BLaER1 treated with 17β-estradiol and CSF1 and Interleukin-3, amounts not matched to agents 10 nM and 100 nM (cell line): ENCODE measurements at regions not wholly inside any gene's neighbourhood (a gene's known extent, or its start where the extent isn't known, plus 50 kb on each side); places are given as distances from the start of the nearest gene placed in this dataset.
"Not testable (repeated sequence)": the region's sequence is repeated elsewhere in the genome, so short reads cannot be mapped to it uniquely, and the experiment has no call there.

Experiments
- H3K27ac ChIP-seq, 11 experiments: shearing (Covaris generic); formaldehyde crosslinking; 2 replicates each; pipeline ENCODE4 v1.8.1; 2022
- H3K27me3 ChIP-seq, 11 experiments: shearing (Covaris generic); formaldehyde crosslinking; 2 replicates each; pipeline ENCODE4 v1.8.1; 2022
- H3K36me3 ChIP-seq, 11 experiments: shearing (Covaris generic); formaldehyde crosslinking; 2 replicates each; pipeline ENCODE4 v1.8.1; 2022
- H3K4me1 ChIP-seq, 10 experiments: shearing (Covaris generic); formaldehyde crosslinking; 2 replicates each; pipeline ENCODE4 v1.8.1; 2022
- H3K4me2 ChIP-seq, 11 experiments: shearing (Covaris generic); formaldehyde crosslinking; 2 replicates each; pipeline ENCODE4 v1.8.1; 2022
- H3K4me3 ChIP-seq, 10 experiments: shearing (Covaris generic); formaldehyde crosslinking; 2 replicates each; pipeline ENCODE4 v1.8.1; 2022
- H3K9ac ChIP-seq, 11 experiments: shearing (Covaris generic); formaldehyde crosslinking; 2 replicates each; pipeline ENCODE4 v1.8.1; 2022
- H3K9me3 ChIP-seq, 11 experiments: shearing (Covaris generic); formaldehyde crosslinking; replicated peaks in 1 of 11; 2 replicates each; pipeline ENCODE4 v1.8.1; 2022
- H4K20me1 ChIP-seq, 11 experiments: shearing (Covaris generic); formaldehyde crosslinking; 2 replicates each; pipeline ENCODE4 v1.8.1; 2022
- Cebpa-rat ChIP-seq, 11 experiments: shearing (Covaris generic); IDR thresholded peaks; 2 replicates each; pipeline ENCODE4 v1.8.1; 2022

DNA sequence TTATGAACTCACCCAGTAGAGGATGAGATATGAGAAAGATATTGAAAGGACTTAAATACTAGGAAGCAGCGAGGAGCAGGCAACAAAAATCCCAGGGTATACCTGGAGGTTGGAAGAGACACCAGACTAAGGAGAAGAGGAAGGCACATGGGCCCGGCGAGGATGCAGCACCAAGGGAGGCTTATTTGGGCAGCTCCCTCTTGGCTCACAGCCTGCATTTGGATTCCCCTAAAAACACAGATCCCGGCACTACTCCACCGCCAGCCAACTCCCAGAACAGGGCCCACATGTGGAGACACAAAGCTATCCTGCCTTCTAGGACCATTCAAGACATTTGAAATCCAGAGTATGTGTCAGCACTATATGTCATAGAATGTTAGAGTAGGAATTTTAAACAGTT, 199.8 kb upstream of the FBXL7 start:
- Histone ChIP-seq H3K27me3 (no peaks in the 10 kb centered on the region), H3K4me3 (no peak overlapping the region), H3K36me3 (no peaks in the 10 kb centered on the region), H3K9ac (no peak overlapping the region), H3K4me1 (peaks cover 0 to 7% (median 5%) of the 10 kb centered on the region in 10 experiments; a peak in 10 of 20 replicates), H3K9me3 (no peaks in the 10 kb centered on the region), H3K4me2 (no peak overlapping the region), H4K20me1 (no peaks in the 10 kb centered on the region), H3K27ac (no peak overlapping the region)
- TF ChIP-seq Cebpa-rat (IDR thresholded peaks at IDR 0.05) = no peak

DNA sequence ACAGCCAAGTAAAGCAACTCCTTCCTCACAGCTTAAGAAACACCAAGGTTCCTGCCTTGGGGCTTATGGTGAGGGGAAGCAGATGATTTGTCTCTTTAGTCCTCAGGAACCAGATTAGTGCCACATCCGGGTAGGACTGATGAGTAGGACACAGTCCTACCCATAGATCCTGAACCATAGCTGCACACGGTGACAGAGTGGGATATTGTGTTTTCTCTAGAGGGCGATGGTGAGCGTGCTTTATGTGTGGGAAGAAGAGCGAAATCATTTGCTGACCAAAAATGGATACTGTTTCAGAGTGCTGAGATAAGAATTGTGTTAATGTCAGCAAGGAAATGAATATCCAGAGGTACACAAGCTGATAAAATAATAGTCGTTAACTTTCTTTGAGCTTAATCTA, 209.0 kb upstream of the FBXL7 start:
- Histone ChIP-seq H3K36me3 (no peaks in the 10 kb centered on the region), H3K9me3 (peaks cover 9 to 23% (median 15%) of the 10 kb centered on the region in 11 experiments; a peak in 19 of 22 replicates), H3K4me1 (peaks cover 0 to 3% (median 0%) of the 10 kb centered on the region in 10 experiments; a peak in 5 of 20 replicates), H3K27me3 (no peaks in the 10 kb centered on the region), H3K27ac (no peak overlapping the region), H3K4me3 (no peak overlapping the region), H3K9ac (no peak overlapping the region), H4K20me1 (no peaks in the 10 kb centered on the region), H3K4me2 (no peak overlapping the region)
- TF ChIP-seq Cebpa-rat (IDR thresholded peaks at IDR 0.05) = no peak

DNA sequence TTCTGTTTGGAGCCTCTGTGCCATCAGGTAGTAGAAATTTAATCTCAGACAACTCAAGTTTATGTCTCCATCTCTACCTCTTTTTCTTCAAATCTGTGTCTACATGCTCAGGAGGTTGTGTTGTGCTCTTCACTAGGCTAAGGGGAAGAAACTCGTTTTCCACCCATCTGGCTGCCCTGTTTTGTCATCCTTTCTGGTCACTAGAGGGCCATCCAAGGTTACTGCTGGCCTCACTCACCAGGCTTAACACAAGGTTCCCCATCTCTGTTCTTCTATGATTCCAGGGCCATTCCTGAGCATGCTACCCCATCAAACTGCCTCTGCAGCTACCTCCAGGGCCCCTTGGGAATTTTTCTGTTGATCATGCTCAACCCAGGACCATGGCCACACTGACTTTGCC, 213.3 kb upstream of the FBXL7 start:
- Histone ChIP-seq H4K20me1 (no peaks in the 10 kb centered on the region), H3K36me3 (no peaks in the 10 kb centered on the region), H3K27me3 (no peaks in the 10 kb centered on the region), H3K27ac (no peak overlapping the region), H3K4me2 (no peak overlapping the region), H3K4me1 (peaks cover 0 to 11% (median 0%) of the 10 kb centered on the region in 10 experiments; a peak in 5 of 20 replicates), H3K4me3 (no peak overlapping the region), H3K9me3 (peaks cover 4 to 9% (median 8%) of the 10 kb centered on the region in 11 experiments; a peak in 18 of 22 replicates), H3K9ac (no peak overlapping the region)
- no peak for TF ChIP-seq Cebpa-rat (IDR thresholded peaks at IDR 0.05)

DNA sequence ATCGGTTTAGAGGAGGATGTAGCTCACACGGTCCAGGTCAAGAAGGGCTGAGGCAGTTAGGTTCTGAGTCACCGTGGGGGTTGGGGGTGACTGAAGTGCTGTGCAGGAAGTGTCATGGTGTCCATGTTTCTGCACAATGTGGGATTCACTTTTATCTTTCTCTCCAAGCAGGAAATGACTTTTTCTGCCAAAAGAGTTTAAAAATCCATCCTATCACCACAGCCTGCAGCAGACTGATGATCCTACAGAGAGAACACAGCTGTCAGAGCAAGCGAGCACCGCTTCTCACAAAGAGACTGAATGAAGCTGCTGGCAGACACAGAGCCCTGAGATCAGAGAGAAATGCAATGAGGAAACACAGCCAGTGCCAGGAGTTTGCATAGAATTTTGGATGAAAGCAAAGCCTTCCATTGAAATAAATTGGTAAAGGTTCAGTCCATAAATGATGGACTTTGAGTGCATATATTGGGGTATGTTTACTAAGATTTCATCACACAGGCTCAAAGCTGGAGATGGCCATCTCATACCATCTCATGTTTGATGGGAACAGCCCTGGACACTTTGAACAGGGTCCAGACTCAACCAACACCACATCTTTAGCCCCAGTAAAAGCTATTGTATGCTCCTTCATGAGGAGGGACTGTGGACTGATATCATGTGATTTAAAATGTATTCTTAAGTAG, 213.9 kb upstream of the FBXL7 start:
- Histone ChIP-seq H3K27ac (no peak overlapping the region), H3K9me3 (peaks cover 0 to 3% (median 1%) of the 10 kb centered on the region in 11 experiments; a peak in 9 of 22 replicates), H3K9ac (no peak overlapping the region), H3K4me3 (no peak overlapping the region), H3K4me2 (peak overlapping the region in 4 of 11 experiments; percentile 15 to 36 (median 22); a peak in 7 of 22 replicates), H3K27me3 (no peaks in the 10 kb centered on the region), H4K20me1 (no peaks in the 10 kb centered on the region), H3K4me1 (peaks cover 0 to 11% (median 0%) of the 10 kb centered on the region in 10 experiments; a peak in 5 of 20 replicates), H3K36me3 (no peaks in the 10 kb centered on the region)
- no peak for TF ChIP-seq Cebpa-rat (IDR thresholded peaks at IDR 0.05)

DNA sequence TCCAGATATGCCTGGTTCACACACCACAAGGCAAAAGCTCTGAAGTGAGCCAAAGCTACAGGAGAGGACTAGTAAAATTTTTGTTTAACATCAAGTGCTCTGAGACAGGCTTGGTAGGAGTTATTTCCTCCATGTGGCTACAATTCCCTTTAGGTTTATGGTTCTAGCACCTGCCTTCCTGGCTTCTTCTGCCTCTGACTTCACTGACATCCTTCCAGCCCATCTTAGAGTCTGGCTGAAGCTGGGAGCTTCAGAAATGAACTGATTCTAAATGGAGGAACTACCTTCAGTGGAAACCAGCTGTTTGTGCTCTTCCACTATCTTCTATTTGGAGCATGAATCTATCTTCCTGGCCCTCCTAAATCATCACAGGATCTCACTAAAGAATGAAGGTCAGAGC, 215.3 kb upstream of the FBXL7 start:
- Histone ChIP-seq H3K9me3 (no peaks in the 10 kb centered on the region), H3K4me2 (no peak overlapping the region), H3K9ac (no peak overlapping the region), H3K36me3 (no peaks in the 10 kb centered on the region), H3K27ac (no peak overlapping the region), H4K20me1 (no peaks in the 10 kb centered on the region), H3K4me3 (no peak overlapping the region), H3K4me1 (peaks cover 0 to 11% (median 0%) of the 10 kb centered on the region in 10 experiments; a peak in 5 of 20 replicates), H3K27me3 (no peaks in the 10 kb centered on the region)
- no peak for TF ChIP-seq Cebpa-rat (IDR thresholded peaks at IDR 0.05)

DNA sequence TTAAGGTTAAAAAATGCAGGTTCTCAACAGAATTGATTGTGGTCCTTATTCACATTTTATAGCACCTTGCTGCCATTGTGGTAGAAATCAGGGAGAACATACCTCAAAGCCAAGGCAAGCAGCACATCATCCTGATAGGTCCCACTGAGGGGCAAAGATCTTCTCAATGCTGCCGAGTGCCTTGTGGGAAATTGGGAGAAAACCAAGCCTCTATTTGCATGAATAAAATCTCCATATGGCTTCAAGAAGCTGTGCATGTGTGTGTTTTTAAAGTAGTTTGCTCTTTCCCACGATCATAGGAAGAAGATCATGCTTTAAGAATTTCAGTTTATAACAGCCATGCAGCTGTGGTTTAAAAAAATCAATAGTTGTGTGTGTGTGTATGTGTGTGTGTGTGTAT, 216.9 kb upstream of the FBXL7 start:
- no peaks in the 10 kb centered on the region for H3K27me3 ChIP-seq
- H4K20me1 ChIP-seq = no peaks in the 10 kb centered on the region
- H3K4me3 ChIP-seq = no peak overlapping the region
- no peak overlapping the region for H3K27ac ChIP-seq
- H3K9me3 ChIP-seq = no peaks in the 10 kb centered on the region
- H3K4me2 ChIP-seq = no peak overlapping the region
- TF ChIP-seq Cebpa-rat (IDR thresholded peaks at IDR 0.05) = no peak
- H3K4me1 ChIP-seq = peaks cover 0 to 11% (median 0%) of the 10 kb centered on the region in 10 experiments; a peak in 5 of 20 replicates
- H3K36me3 ChIP-seq = no peaks in the 10 kb centered on the region
- H3K9ac ChIP-seq = no peak overlapping the region

DNA sequence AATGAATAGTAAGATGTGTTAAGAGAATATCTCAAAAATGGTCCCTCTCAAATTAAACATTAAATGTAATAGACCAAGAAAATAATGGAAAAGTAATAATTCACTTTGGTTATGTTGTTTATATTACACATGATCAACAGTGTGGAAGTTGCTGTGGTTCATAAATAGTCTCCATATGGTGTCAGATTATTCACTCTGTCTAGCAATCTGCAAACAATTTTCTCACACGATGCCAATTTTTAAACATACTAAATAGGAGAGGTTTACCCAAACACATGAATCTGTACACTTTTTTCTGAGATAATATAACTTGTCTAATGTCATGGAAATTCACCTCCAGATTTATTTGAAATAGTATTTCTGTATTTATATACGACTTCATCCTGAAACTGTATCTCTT, 217.4 kb upstream of the FBXL7 start:
- Histone ChIP-seq H3K4me3 (no peak overlapping the region), H4K20me1 (no peaks in the 10 kb centered on the region), H3K36me3 (no peaks in the 10 kb centered on the region), H3K9me3 (no peaks in the 10 kb centered on the region), H3K27me3 (no peaks in the 10 kb centered on the region), H3K9ac (no peak overlapping the region), H3K4me1 (peaks cover 0 to 11% (median 0%) of the 10 kb centered on the region in 10 experiments; a peak in 5 of 20 replicates), H3K27ac (no peak overlapping the region), H3K4me2 (no peak overlapping the region)
- no peak for TF ChIP-seq Cebpa-rat (IDR thresholded peaks at IDR 0.05)

DNA sequence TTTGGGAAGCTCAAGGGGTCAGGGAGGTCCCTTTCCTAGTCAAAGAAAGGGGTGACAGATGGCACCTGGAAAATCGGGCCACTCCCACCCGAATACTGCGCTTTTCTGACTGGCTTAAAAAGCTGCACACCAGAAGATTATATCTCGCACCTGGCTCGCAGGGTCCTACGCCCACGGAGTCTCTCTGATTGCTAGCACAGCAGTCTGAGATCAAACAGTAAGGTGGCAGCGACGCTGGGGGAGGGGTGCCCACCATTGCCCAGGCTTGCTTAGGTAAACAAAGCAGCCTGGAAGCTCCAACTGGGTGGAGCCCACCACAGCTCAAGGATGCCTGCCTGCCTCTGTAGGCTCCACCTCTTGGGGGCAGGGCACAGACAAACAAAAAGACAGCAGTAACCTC, 228.4 kb upstream of the FBXL7 start:
- not testable (repeated sequence) for H3K9me3 ChIP-seq, H3K27me3 ChIP-seq, H3K9ac ChIP-seq, H3K4me1 ChIP-seq, H4K20me1 ChIP-seq, H3K27ac ChIP-seq, H3K4me3 ChIP-seq, H3K4me2 ChIP-seq, H3K36me3 ChIP-seq

DNA sequence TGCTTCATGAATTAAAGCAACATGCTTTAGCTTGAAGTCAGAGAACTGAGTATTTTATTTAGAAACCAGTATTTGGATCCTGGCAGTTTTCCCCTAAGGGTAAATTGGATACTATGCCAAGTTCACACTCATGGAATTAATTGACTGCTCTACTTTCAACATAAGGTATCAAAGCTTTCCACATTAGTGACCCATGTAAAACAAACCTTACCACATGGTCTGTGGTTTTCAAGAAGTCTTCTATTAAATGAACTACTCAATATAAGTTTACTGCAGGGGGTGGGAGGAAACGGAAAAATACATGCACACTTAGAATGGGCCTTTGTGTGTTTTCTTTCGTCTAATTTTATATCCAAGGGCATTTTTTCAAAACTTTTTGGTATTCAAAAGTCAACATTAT, 232.0 kb upstream of the FBXL7 start:
- Histone ChIP-seq H3K9ac (no peak overlapping the region), H3K9me3 (peaks cover 0 to 7% (median 0%) of the 10 kb centered on the region in 11 experiments; a peak in 3 of 22 replicates), H3K4me1 (no peaks in the 10 kb centered on the region), H3K36me3 (no peaks in the 10 kb centered on the region), H3K4me2 (no peak overlapping the region), H3K27ac (no peak overlapping the region), H4K20me1 (no peaks in the 10 kb centered on the region; a peak in 1 of 22 replicates), H3K27me3 (no peaks in the 10 kb centered on the region), H3K4me3 (no peak overlapping the region)
- TF ChIP-seq Cebpa-rat (IDR thresholded peaks at IDR 0.05) = no peak

DNA sequence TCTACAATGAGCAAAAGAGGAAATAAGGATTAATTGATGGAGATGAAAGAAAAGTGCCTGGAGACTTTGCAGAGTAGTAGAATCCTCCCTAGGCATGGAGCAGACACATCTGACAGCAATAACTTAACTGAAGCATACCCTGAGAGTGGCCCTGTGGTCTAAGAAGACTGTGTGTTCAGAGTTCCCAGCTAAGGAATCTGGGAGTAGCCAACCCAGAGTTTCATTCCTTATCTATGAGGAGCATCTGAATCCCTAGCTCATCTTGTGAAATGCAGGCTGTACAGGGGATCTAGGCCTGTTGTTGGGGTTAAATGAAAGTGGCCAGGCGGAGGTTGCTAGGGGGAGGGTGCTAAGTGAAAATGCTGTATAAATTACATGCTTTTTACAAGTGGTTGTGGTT, 233.1 kb upstream of the FBXL7 start:
- Histone ChIP-seq H3K27me3 (no peaks in the 10 kb centered on the region), H4K20me1 (no peaks in the 10 kb centered on the region; a peak in 1 of 22 replicates), H3K36me3 (no peaks in the 10 kb centered on the region), H3K9me3 (peaks cover 0 to 7% (median 0%) of the 10 kb centered on the region in 11 experiments; a peak in 3 of 22 replicates), H3K9ac (no peak overlapping the region), H3K4me2 (no peak overlapping the region), H3K4me3 (no peak overlapping the region), H3K27ac (no peak overlapping the region), H3K4me1 (peaks cover 0 to 1% (median 0%) of the 10 kb centered on the region in 10 experiments; a peak in 2 of 20 replicates)
- no peak for TF ChIP-seq Cebpa-rat (IDR thresholded peaks at IDR 0.05)
